WTC11 (cell line): ENCODE measurements at regions not wholly inside any gene's neighbourhood (a gene's known extent, or its start where the extent isn't known, plus 50 kb on each side); places are given as distances from the start of the nearest gene placed in this dataset.

Experiments used
- ATAC-seq: fragments of 200-7000 bp; cut with Tn5 transposase; 2 replicates; pipeline ENCODE4 v1.10.0; 2021; ENCODE audit warnings: mild to moderate bottlenecking, moderate library complexity
- CTCF ChIA-PET: fragments of 300-600 bp; sonication (Branson Sonifier 250); formaldehyde crosslinking; loops from one replicate; lab custom pipeline; 2021; ENCODE audit warnings: antibody characterized with exemption; lab: Charles Lee
- POLR2A ChIA-PET: fragments of 350-600 bp; sonication (Branson Sonifier 250); formaldehyde crosslinking; loops from one replicate; lab custom pipeline; 2021; ENCODE audit warnings: antibody characterized with exemption; lab: Charles Lee
- DNase-seq: peaks from one replicate; pipeline ENCODE4 v3.0.0; 2021; ENCODE audit warnings: low spot score
- H3K27ac Mint-ChIP-seq: 2 replicates; pipeline ENCODE4 v1.8.0; 2021; ENCODE audit warnings: mixed read lengths
- H3K27me3 Mint-ChIP-seq: 2 replicates; pipeline ENCODE4 v1.8.0; 2021; ENCODE audit warnings: low read depth, mild to moderate bottlenecking, moderate library complexity, mixed read lengths
- H3K36me3 Mint-ChIP-seq: 2 replicates; pipeline ENCODE4 v1.8.0; 2021; ENCODE audit warnings: mixed read lengths
- H3K4me1 Mint-ChIP-seq: 2 replicates; pipeline ENCODE4 v1.8.0; 2022; ENCODE audit warnings: mixed read lengths
- H3K4me3 Mint-ChIP-seq: 2 replicates; pipeline ENCODE4 v1.8.0; 2021; ENCODE audit warnings: mild to moderate bottlenecking, moderate library complexity, mixed read lengths
- H3K9me3 Mint-ChIP-seq: 2 replicates; pipeline ENCODE4 v1.8.0; 2021; ENCODE audit warnings: mixed read lengths
- ATF1 ChIP-seq: sonication (generic); formaldehyde crosslinking; IDR thresholded peaks from 2 replicates; pipeline ENCODE4 v1.8.1; 2023; ENCODE audit warnings: mild to moderate bottlenecking, moderate library complexity, missing genetic modification reagents
- ESRRA ChIP-seq: sonication (generic); formaldehyde crosslinking; IDR thresholded peaks from 2 replicates; pipeline ENCODE4 v1.8.1; 2022; ENCODE audit warnings: mild to moderate bottlenecking, missing genetic modification reagents, borderline replicate concordance
- FOXJ3 ChIP-seq: sonication (generic); formaldehyde crosslinking; IDR thresholded peaks from 2 replicates; pipeline ENCODE4 v1.9.0; 2021; ENCODE audit warnings: missing genetic modification reagents, mild to moderate bottlenecking, borderline replicate concordance
- GRHL2 ChIP-seq: fragments of 250-450 bp; sonication (Bioruptor Pico); IDR thresholded peaks from 2 replicates; pipeline ENCODE4 v1.8.0; 2022; ENCODE audit warnings: mild to moderate bottlenecking, moderate library complexity; ENCODE audit not compliant: insufficient replicate concordance, severe bottlenecking
- JAZF1 ChIP-seq: fragments of 250-450 bp; sonication (Bioruptor Pico); IDR thresholded peaks from 2 replicates; pipeline ENCODE4 v1.9.0; 2021; ENCODE audit warnings: moderate library complexity, mild to moderate bottlenecking, inconsistent platforms
- NFE2L1 ChIP-seq: sonication (generic); formaldehyde crosslinking; IDR thresholded peaks from 2 replicates; pipeline ENCODE4 v1.8.1; 2023; ENCODE audit warnings: missing genetic modification reagents
- NR3C1 ChIP-seq: sonication (generic); formaldehyde crosslinking; conservative IDR thresholded peaks from 2 replicates; pipeline ENCODE4 v1.8.1; 2023; ENCODE audit warnings: low read depth, mild to moderate bottlenecking, missing genetic modification reagents
- OVOL2 ChIP-seq: fragments of 250-450 bp; sonication (Bioruptor Pico); IDR thresholded peaks from 2 replicates; pipeline ENCODE4 v1.9.0; 2021; ENCODE audit warnings: mild to moderate bottlenecking, borderline replicate concordance
- PRRX2 ChIP-seq: fragments of 250-450 bp; sonication (Bioruptor Pico); IDR thresholded peaks from 2 replicates; pipeline ENCODE4 v1.8.0; 2021; ENCODE audit warnings: mild to moderate bottlenecking
- RELA ChIP-seq: sonication (generic); formaldehyde crosslinking; IDR thresholded peaks from 2 replicates; pipeline ENCODE4 v1.8.1; 2022; ENCODE audit warnings: missing genetic modification reagents, mild to moderate bottlenecking, borderline replicate concordance
- SP1 ChIP-seq: sonication (generic); formaldehyde crosslinking; conservative IDR thresholded peaks from 2 replicates; pipeline ENCODE4 v1.8.1; 2022; ENCODE audit warnings: missing genetic modification reagents
- TEAD4 ChIP-seq: sonication (generic); formaldehyde crosslinking; IDR thresholded peaks from 2 replicates; pipeline ENCODE4 v1.8.0; 2022; ENCODE audit warnings: mild to moderate bottlenecking, missing genetic modification reagents
- ZBTB21 ChIP-seq: sonication (generic); formaldehyde crosslinking; IDR thresholded peaks from 2 replicates; pipeline ENCODE4 v1.8.1; 2023; ENCODE audit warnings: mild to moderate bottlenecking, missing genetic modification reagents, borderline replicate concordance
- ZNF121 ChIP-seq: sonication (generic); formaldehyde crosslinking; IDR thresholded peaks from 2 replicates; pipeline ENCODE4 v1.8.0; 2023; ENCODE audit warnings: missing genetic modification reagents
- ZNF232 ChIP-seq: sonication (generic); formaldehyde crosslinking; IDR thresholded peaks from 2 replicates; pipeline ENCODE4 v1.8.0; 2022; ENCODE audit warnings: mild to moderate bottlenecking, missing genetic modification reagents
- ZNF396 ChIP-seq: fragments of 250-450 bp; sonication (Bioruptor Pico); IDR thresholded peaks from 2 replicates; pipeline ENCODE4 v1.8.0; 2021; ENCODE audit warnings: mild to moderate bottlenecking, moderate library complexity, borderline replicate concordance
- TF ChIP-seq, protein P1 (sequence below): sonication (generic); formaldehyde crosslinking; IDR thresholded peaks from 2 replicates; pipeline ENCODE4 v1.8.1; 2022; ENCODE audit warnings: missing genetic modification reagents, borderline replicate concordance
- TF ChIP-seq, protein P2 (sequence below): sonication (generic); formaldehyde crosslinking; IDR thresholded peaks from 2 replicates; pipeline ENCODE4 v1.8.0; 2022; ENCODE audit warnings: missing genetic modification reagents
- TF ChIP-seq, protein P3 (sequence below): sonication (generic); formaldehyde crosslinking; IDR thresholded peaks from 2 replicates; pipeline ENCODE4 v1.8.1; 2022; ENCODE audit warnings: low read depth, missing genetic modification reagents, borderline replicate concordance

DNA sequence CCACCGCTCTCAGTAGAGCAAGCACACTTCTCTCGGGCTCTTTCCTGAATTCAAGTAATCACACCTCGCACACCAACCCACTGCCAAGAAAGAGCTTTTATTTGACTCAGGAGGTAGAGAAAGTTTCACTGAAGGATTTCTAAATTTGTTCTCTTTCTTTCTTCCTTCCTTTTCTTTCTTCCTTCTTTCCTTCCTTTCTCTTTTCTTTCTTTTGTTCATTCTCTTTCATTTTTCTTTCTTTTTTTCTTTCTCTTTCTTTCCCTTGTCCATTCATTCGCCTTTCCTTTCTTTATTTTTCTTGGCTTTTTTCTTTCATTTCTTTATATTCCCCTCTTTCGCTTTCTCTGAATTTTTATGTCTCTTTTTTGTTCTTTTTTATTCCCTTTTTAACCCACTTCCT, 300.1 kb downstream of the ENC1 start:
- Mint-ChIP-seq H3K27me3 (no peaks in the 10 kb centered on the region), H3K36me3 (no peaks in the 10 kb centered on the region), H3K27ac (no peak overlapping the region), H3K4me1 (peaks cover 8% of the 10 kb centered on the region), H3K9me3 (no peaks in the 10 kb centered on the region), H3K4me3 (no peak overlapping the region)
- ChIA-PET CTCF (no interaction called here), POLR2A (no interaction called here)
- DNase-seq (no peak), ATAC-seq (no peak)
- TF ChIP-seq, protein P1, sequence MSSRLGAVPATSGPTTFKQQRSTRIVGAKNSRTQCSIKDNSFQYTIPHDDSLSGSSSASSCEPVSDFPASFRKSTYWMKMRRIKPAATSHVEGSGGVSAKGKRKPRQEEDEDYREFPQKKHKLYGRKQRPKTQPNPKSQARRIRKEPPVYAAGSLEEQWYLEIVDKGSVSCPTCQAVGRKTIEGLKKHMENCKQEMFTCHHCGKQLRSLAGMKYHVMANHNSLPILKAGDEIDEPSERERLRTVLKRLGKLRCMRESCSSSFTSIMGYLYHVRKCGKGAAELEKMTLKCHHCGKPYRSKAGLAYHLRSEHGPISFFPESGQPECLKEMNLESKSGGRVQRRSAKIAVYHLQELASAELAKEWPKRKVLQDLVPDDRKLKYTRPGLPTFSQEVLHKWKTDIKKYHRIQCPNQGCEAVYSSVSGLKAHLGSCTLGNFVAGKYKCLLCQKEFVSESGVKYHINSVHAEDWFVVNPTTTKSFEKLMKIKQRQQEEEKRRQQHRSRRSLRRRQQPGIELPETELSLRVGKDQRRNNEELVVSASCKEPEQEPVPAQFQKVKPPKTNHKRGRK (CRISPR knock-in tag) = 0 out of 2 replicates have a peak, but pooled peaks have one; percentile 51
- no peak for TF ChIP-seq NR3C1 (CRISPR knock-in tag)

DNA sequence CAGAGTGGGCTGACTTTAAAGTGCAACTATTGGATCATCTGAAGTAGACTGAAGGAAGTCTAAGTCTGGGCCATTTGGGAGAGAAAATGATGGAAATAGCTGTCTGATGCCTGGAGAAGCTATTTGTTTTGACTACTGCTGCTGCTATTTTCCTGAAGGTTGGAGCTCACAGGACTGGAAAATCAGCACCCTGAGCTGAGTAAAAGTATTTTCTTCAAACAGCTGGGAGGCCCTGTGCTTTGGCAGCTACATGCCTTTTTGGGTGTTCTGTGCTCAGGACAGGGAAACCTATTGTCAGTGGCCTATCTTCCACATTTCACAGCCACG, 302.6 kb downstream of the ENC1 start:
- TF ChIP-seq RELA (CRISPR knock-in tag) (no peak), SP1 (no peak), ZBTB21 (CRISPR knock-in tag) (no peak), ZNF232 (no peak), ATF1 (CRISPR knock-in tag) (no peak), OVOL2 (CRISPR knock-in tag) (no peak), TEAD4 (CRISPR knock-in tag) (no peak), PRRX2 (CRISPR knock-in tag) (no peak), ZNF396 (CRISPR knock-in tag) (no peak), GRHL2 (CRISPR knock-in tag) (no peak), ZNF121 (CRISPR knock-in tag) (no peak), ESRRA (no peak), NFE2L1 (no peak), FOXJ3 (CRISPR knock-in tag) (no peak), JAZF1 (CRISPR knock-in tag) (no peak)
- TF ChIP-seq, protein P2, sequence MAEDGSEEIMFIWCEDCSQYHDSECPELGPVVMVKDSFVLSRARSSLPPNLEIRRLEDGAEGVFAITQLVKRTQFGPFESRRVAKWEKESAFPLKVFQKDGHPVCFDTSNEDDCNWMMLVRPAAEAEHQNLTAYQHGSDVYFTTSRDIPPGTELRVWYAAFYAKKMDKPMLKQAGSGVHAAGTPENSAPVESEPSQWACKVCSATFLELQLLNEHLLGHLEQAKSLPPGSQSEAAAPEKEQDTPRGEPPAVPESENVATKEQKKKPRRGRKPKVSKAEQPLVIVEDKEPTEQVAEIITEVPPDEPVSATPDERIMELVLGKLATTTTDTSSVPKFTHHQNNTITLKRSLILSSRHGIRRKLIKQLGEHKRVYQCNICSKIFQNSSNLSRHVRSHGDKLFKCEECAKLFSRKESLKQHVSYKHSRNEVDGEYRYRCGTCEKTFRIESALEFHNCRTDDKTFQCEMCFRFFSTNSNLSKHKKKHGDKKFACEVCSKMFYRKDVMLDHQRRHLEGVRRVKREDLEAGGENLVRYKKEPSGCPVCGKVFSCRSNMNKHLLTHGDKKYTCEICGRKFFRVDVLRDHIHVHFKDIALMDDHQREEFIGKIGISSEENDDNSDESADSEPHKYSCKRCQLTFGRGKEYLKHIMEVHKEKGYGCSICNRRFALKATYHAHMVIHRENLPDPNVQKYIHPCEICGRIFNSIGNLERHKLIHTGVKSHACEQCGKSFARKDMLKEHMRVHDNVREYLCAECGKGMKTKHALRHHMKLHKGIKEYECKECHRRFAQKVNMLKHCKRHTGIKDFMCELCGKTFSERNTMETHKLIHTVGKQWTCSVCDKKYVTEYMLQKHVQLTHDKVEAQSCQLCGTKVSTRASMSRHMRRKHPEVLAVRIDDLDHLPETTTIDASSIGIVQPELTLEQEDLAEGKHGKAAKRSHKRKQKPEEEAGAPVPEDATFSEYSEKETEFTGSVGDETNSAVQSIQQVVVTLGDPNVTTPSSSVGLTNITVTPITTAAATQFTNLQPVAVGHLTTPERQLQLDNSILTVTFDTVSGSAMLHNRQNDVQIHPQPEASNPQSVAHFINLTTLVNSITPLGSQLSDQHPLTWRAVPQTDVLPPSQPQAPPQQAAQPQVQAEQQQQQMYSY (CRISPR knock-in tag) = no peak
- TF ChIP-seq, protein P3, sequence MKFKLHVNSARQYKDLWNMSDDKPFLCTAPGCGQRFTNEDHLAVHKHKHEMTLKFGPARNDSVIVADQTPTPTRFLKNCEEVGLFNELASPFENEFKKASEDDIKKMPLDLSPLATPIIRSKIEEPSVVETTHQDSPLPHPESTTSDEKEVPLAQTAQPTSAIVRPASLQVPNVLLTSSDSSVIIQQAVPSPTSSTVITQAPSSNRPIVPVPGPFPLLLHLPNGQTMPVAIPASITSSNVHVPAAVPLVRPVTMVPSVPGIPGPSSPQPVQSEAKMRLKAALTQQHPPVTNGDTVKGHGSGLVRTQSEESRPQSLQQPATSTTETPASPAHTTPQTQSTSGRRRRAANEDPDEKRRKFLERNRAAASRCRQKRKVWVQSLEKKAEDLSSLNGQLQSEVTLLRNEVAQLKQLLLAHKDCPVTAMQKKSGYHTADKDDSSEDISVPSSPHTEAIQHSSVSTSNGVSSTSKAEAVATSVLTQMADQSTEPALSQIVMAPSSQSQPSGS (CRISPR knock-in tag) = no peak
- Mint-ChIP-seq H3K36me3 (no peaks in the 10 kb centered on the region), H3K4me1 (peaks cover 8% of the 10 kb centered on the region), H3K27ac (no peak overlapping the region), H3K4me3 (no peak overlapping the region), H3K9me3 (no peaks in the 10 kb centered on the region), H3K27me3 (no peaks in the 10 kb centered on the region)
- CTCF ChIA-PET = interaction anchor here (1.0 kb wide), 1 partner anchor 39 kb away, joined by 3 read pairs; no protein-coding TSS in a partner anchor
- ATAC-seq (no peak), DNase-seq (no peak)
- POLR2A ChIA-PET = no interaction called here
